HTR-8/SVneo (cell line): ENCODE measurements at regions not wholly inside any gene's neighbourhood (a gene's known extent, or its start where the extent isn't known, plus 50 kb on each side); places are given as distances from the start of the nearest gene placed in this dataset.

Experiments
- DNase-seq: peaks from one replicate; pipeline ENCODE4 v3.0.0; 2011; ENCODE audit warnings: low spot score, mixed read lengths; ENCODE audit not compliant: insufficient read length
- FAIRE-seq: peaks from 2 replicates; lab custom pipeline; 2011; peaks lifted over from hg19 to GRCh38; lab: Jason Lieb, UNC

DNA sequence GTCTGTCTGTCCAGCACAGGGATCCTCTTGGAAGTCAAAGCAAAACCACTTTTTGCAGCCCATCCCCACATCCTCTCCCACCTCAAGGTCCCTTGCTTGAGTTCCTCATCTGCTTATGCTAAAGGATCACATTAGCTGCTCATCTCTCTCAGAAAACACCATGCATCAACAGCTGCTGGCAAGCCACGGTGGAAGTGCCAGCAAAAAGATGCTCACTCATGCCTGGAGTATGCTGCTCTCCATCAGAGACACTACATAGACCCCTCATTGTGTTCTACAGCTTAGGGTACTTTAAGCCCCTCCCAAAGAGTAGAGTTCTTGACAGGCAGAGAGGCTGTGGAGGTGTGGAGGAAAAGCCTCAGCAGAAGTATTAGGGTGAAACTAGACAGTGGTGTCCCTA lies 94.6 kb upstream of the COL8A1 start:
- FAIRE-seq (no peak), DNase-seq (no peak)

DNA sequence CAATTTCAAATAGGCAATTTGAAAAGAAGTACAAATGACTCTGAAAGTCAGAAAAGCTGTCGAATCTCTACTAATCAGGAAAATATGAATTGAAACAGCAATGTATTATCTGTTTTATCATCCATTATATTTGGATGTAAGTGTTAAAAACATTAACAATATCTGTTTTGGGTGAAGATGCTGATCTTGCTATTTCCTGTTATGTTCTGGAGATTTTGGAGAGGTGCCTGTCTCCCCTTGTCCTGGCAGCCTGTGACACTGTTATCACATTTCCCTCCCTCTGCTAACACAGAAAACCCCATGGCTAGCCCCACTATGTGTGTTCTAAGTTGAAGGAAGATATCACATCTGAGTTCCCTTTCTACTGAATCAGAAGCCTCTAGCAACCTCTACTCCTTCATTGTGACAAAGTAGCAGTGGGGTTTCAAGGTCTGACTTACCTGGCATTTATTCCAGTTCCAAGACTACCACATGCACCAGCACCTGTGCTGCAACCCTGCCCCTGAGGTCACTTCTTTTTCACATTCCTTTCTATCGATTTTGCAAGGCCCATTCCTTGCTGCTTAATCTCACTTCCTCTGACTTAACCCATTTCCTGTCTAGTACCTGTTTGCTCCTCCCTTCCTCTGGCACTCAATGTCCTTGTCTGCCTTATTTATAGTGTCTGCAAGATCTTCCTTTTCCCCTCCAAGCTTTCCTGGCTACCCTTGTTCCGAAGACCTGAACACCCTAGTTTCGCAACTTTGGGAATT lies 95.5 kb upstream of the COL8A1 start:
- DNase-seq (no peak), FAIRE-seq (peak; percentile 72)

- FAIRE-seq (no peak), DNase-seq (no peak)
These were observed 97.2 kb upstream of the COL8A1 start for GRCh38 chr3:99541181-99541580.

GRCh38 chr3:99537416-99537815 lies 101.0 kb upstream of the COL8A1 start:
- FAIRE-seq: no peak
- DNase-seq: no peak

- no peak for FAIRE-seq
- no peak for DNase-seq
These were observed 101.7 kb upstream of the COL8A1 start for GRCh38 chr3:99536555-99537314.

- FAIRE-seq (peak; percentile 44), DNase-seq (peak; percentile 37)
These were observed 103.3 kb upstream of the COL8A1 start for GRCh38 chr3:99534951-99535704.

DNA sequence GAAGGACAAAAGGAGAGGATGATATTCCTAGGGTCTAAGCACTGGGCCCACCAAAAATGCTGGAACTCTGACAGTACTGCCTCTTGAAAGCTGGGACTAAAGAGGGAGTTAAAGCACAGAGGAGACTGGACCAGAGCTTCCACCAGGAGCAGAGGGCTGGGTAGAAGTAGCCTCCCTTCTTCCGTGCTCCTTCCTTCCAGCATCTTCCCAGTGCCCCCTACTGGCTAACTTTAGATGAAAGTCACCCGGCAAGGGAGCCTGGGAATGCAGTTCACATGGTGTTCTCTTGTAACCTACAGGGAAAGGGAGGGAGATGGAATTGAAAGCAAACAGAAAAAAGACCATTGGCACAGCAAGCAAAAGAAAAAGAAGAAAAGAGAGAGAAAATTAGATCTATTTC lies 106.1 kb upstream of the COL8A1 start:
- FAIRE-seq (no peak), DNase-seq (peak; percentile 56)

- no peak for DNase-seq
- no peak for FAIRE-seq
These were observed 109.1 kb upstream of the COL8A1 start for GRCh38 chr3:99529265-99529664.

DNA sequence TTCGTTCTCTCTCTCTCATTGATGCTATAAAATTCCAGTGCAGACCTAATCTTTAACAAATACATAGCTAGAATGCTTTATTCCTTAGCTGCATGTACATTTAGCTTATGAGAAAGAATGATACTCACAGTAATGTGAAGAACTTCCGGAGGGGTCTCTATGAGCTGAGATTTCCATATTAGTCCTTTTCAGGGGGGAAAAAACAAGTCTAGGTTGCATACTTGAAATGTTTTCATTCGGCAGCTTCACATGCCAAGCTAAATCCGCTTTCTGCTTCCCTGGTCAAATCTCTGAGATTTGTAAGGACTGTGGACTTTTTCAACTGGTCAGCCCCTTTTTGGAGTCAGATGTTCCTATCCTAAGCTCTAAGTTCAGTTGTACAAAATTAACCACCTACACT lies 111.5 kb upstream of the COL8A1 start:
- FAIRE-seq (no peak), DNase-seq (no peak)

DNA sequence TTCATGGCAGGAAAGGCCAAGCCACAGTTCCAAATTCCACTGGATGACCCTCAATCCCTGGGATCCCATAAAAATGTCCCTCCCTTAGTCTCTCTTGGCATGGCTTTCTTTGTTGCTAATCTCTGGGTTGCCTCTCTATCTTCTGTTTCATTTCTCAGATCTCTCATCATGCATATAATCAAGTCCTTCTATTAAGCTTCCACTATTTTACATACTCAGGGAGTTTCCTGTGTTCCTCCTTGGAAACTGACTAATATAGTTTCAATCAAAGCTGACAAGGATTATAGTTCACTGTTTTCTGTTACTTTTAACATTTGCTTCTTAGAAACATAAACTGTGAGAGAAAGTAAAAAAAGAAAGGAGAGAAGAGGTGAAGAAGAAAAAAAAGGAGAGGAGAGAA lies 113.8 kb upstream of the COL8A1 start:
- FAIRE-seq (no peak), DNase-seq (no peak)

DNA sequence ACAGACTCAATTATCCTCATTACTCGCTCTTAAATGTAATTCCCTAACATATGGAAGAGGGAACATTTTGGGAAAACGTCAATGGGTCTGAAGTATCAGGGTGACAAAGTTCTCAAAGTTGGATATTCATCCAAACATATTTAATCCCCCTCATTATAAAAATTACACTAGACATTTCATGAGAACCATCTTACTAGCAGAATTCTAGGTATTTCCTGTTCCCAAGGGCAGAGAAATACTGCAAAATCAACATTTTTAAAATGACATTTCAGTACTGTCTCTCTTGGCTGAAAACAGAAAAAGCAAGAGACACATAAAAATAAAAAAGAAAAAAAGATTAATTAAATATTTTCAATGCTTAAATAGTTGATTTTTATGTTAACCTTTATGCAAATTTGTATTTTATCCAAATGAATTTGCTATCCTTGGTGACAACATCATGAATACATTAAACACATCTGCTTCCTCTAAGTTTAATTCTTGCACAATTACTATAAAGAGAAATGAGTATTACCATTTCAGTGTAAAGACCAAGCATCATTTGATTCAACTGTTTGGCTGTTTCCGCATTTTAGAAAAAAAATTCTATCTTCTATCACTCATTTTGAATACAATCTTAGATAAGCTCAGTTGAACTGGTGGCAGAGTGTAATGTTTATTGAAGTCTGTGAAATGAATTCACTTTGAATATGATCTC lies 114.8 kb upstream of the COL8A1 start:
- FAIRE-seq: no peak
- no peak for DNase-seq

DNA sequence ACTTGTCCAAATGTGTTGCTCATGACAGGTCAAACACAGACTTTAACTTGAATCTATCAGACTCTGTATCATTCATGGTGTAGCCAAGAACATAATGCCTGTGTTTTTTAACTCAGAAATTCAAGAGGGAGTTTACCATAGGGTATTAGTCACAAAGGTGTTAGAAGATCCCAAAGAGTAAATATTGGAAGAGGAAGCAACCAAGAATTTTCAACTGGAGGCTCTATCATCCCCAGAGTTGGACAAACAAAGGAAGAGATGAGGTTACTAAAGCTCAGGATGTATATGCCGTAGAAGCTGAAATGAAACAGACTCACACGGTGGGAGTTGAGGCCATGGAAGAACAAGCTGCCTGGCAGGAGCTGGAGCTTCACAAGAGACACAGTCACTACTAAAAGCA lies 116.2 kb upstream of the COL8A1 start:
- FAIRE-seq: no peak
- DNase-seq: no peak

GRCh38 chr3:99521551-99521950 lies 116.8 kb upstream of the COL8A1 start:
- FAIRE-seq (no peak), DNase-seq (no peak)

DNA sequence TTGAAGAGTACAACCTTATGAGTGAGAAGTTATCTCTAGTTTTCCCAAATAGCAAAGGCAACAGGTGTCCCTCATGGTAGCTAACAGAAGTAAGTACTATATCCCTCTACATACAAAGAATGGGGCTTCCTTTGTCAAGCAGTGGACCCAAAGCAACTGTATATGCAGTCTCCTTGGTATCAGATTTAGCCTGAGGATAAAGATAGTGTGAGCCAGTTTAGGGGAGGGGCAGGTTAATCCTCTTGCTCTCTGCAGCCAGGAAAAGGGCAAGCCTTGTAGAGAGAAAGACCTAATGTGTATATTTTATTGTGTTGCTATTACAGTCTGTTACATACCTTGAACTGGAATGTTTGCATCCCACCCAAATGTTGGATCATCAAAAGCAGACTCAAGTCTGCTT lies 117.9 kb upstream of the COL8A1 start:
- no peak for FAIRE-seq
- no peak for DNase-seq

- FAIRE-seq (no peak), DNase-seq (no peak)
These were observed 121.5 kb upstream of the COL8A1 start for GRCh38 chr3:99516936-99517335.

GRCh38 chr3:99515891-99516290 lies 122.5 kb upstream of the COL8A1 start:
- no peak for FAIRE-seq
- DNase-seq: no peak

- DNase-seq (peak; percentile 10), FAIRE-seq (peak; percentile 72)
These were observed 129.2 kb upstream of the COL8A1 start for GRCh38 chr3:99509224-99509623.

DNA sequence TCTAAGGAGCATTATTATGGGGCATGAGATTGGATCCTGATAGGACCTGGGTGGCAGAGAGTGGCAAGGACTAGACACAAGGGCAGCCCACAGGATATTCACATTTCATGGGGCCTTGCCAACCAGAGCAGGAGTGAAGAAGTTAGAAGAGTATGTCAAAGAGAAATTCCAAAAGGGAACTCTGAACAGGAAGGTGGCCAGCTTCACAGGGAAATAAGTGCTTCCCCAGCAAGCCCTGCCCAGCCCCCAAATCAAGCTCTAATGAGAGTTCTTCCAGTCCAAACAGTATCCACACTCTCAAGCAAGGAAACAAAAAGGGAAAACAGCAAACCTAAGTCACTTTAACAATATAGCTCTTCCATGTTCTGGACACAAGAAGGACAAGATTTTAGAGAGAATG lies 130.2 kb upstream of the COL8A1 start:
- no peak for FAIRE-seq
- DNase-seq: no peak

DNA sequence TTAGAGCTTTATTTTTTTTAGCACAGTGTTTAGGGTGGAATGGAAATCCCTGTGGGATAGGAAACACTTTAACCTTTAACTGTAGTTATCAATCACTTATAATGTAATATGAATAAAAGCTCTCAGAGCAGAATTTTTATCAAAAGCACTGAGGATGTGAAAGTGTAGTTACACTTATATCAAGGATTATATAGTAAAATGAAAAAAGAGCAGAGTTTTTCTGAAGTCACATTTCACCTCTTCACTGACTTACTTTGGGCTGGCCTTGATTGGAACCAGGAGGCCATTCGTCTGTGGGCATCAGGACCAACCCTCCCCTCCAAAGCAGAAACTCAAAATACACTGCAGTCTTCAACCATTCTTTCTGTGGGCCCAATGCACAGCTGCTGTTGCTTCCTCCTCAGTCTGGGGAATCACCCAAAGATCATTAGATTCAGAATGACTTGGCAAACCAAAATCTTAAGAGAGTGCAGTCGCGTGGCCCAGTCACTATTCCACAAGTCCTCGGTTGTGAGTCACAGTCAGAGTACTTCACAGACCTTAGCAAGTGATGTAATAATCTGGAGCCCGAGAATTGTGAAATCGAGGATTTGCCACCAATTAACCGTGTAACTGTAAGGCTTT lies 132.6 kb upstream of the COL8A1 start:
- peak; percentile 15 for DNase-seq
- FAIRE-seq: no peak

GRCh38 chr3:99505200-99505599 lies 133.2 kb upstream of the COL8A1 start:
- FAIRE-seq (no peak), DNase-seq (no peak)
